ENCODE measurements at regions not wholly inside any gene's neighbourhood (a gene's known extent, or its start where the extent isn't known, plus 50 kb on each side); places are given as distances from the start of the nearest gene placed in this dataset.

DNA sequence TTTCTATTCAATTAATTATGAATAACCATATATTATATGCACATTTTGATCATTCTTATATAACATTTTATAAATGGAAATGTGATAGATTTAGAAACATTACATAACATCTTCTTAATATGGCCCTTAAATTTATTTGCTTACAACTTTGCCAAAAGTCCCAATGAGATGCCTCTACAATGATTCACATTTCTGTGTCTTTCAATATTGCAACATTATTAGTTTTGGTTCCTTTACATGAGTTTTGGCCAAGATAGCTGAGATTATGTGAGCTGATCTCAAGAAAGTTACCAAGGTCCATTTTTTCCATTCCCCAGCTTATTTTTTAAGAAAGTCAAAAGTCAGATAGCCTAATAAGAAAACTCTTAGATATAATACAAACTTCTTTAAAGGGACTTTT, 361.2 kb downstream of the PCDH7 start:
- no peak for TF ChIP-seq GATA3 (IDR thresholded peaks at IDR 0.05; ENCODE audit: low read depth, low read length)
- no peak for TF ChIP-seq GATA2 (IDR thresholded peaks at IDR 0.05; ENCODE audit: low read depth, low read length)

DNA sequence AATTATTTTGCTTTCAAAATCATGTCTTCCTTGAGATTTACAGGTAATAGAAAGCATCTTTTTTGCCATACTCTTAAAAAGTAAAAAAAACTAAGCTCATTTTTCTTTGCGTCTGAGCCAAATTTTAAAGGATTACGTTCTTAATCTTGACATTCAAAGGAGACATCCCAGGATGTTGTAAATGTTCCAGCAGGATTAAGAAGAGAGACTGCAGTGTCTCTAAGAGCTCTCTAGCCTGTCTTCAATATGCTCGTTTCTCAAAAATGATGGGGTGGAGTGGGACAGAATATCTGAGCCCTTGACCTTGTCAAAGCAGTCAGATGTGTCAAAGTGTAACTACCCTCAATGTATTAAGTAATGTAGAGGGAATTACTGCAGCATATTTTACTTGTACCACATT, 363.3 kb downstream of the PCDH7 start:
- TF ChIP-seq GATA2 (IDR thresholded peaks at IDR 0.05; ENCODE audit: low read depth, low read length) (no peak), GATA3 (IDR thresholded peaks at IDR 0.05; ENCODE audit: low read depth, low read length) (no peak)

DNA sequence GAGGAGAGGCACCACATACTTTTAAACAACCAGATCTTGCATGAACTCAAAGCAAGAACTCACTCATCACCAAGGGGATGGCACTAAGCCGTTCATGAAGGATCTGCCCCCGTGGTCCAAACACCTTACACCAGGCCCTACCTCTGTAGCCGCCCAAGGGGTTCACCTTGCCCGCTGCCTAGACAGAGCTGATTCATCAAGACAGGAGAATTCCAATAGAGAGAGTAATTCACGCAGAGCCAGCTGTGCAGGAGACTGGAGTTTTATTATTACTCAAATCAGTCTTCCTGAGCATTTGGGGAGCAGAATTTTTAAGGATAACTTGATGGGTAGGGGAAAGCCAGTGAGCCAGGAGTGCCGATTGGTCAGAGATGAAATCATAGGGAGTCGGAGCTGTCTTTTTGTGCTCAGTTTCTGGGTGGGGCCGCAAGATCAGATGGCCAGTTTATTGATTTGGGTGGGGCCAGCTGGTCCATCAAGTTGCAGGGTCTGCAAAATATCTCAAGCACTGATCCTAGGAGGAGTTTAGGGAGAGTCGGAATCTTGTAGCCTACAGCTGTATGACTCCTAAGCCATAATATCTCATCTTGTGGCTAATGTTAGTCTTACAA, 364.7 kb downstream of the PCDH7 start:
- TF ChIP-seq GATA3 (IDR thresholded peaks at IDR 0.05; ENCODE audit: low read depth, low read length) (no peak), GATA2 (IDR thresholded peaks at IDR 0.05; ENCODE audit: low read depth, low read length) (no peak)

- TF ChIP-seq GATA2 (IDR thresholded peaks at IDR 0.05; ENCODE audit: low read depth, low read length) (no peak), GATA3 (IDR thresholded peaks at IDR 0.05; ENCODE audit: low read depth, low read length) (no peak)
Measured at GRCh38 chr4:31085689-31086088, 365.5 kb downstream of the PCDH7 start.

DNA sequence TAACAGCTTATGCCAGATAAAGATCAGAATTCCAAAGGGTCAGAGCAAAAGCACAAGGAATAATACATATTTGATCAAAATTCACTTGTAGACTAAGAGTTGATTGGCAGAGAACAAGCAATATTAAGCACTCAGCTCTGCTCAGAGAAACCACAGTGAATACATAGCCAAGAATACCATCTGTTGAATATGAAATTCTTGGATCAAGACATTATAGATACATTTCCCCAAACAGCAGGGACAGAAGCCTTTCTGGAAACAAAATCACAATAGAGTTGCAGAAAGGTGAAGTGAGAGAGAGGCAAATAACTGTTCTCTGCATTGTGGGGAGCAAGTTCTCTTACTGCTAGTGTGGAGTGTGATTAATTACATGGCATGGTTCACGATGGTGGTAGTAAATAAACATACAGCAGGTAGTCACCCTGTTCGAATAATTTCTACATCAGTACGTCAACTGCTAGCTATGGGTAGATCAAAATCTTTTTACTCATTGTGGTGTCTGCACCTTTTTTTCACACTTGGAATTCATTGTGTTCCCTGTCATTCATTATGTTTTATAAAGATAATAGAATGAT, 366.7 kb downstream of the PCDH7 start:
- TF ChIP-seq GATA3 (IDR thresholded peaks at IDR 0.05; ENCODE audit: low read depth, low read length) (no peak), GATA2 (IDR thresholded peaks at IDR 0.05; ENCODE audit: low read depth, low read length) (no peak)

- no peak for TF ChIP-seq GATA3 (IDR thresholded peaks at IDR 0.05; ENCODE audit: low read depth, low read length)
- no peak for TF ChIP-seq GATA2 (IDR thresholded peaks at IDR 0.05; ENCODE audit: low read depth, low read length)
Measured at GRCh38 chr4:31088600-31089230, 368.5 kb downstream of the PCDH7 start.

- TF ChIP-seq GATA3 (IDR thresholded peaks at IDR 0.05; ENCODE audit: low read depth, low read length), result no peak
- TF ChIP-seq GATA2 (IDR thresholded peaks at IDR 0.05; ENCODE audit: low read depth, low read length), result no peak
Measured at GRCh38 chr4:31089815-31090214, 369.6 kb downstream of the PCDH7 start.

GRCh38 chr4:31094474-31094873, 374.3 kb downstream of the PCDH7 start:
- TF ChIP-seq GATA2 (IDR thresholded peaks at IDR 0.05; ENCODE audit: low read depth, low read length) (peak; percentile 81), GATA3 (IDR thresholded peaks at IDR 0.05; ENCODE audit: low read depth, low read length) (peak; percentile 39; the same call in 1 of the 2 replicates)

DNA sequence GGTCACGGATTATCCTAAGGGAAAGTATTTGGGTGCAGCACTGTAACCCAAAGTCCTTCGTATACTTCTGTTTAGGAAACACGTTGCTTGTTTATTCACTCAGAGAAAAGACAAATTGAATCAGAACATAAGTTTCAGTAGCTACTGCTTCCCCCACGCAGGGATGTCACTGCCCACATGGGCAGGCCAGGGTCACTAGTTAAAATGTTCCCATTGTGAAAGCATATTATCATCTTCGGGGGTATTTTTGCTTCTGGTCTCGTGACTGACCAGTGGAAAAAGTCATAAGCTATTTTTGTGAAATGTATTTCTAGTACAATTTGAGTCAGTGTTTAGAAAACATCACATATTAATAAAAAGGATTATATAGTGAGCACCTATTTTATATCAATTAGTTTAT, 377.8 kb downstream of the PCDH7 start:
- TF ChIP-seq GATA2 (IDR thresholded peaks at IDR 0.05; ENCODE audit: low read depth, low read length), result no peak
- TF ChIP-seq GATA3 (IDR thresholded peaks at IDR 0.05; ENCODE audit: low read depth, low read length), result no peak

- TF ChIP-seq GATA2 (IDR thresholded peaks at IDR 0.05; ENCODE audit: low read depth, low read length), result no peak
- TF ChIP-seq GATA3 (IDR thresholded peaks at IDR 0.05; ENCODE audit: low read depth, low read length), result no peak
Measured at GRCh38 chr4:31100536-31100935, 380.4 kb downstream of the PCDH7 start.

- no peak for TF ChIP-seq GATA2 (IDR thresholded peaks at IDR 0.05; ENCODE audit: low read depth, low read length)
- TF ChIP-seq GATA3 (IDR thresholded peaks at IDR 0.05; ENCODE audit: low read depth, low read length), result no peak
Measured at GRCh38 chr4:31104043-31104442, 383.9 kb downstream of the PCDH7 start.

DNA sequence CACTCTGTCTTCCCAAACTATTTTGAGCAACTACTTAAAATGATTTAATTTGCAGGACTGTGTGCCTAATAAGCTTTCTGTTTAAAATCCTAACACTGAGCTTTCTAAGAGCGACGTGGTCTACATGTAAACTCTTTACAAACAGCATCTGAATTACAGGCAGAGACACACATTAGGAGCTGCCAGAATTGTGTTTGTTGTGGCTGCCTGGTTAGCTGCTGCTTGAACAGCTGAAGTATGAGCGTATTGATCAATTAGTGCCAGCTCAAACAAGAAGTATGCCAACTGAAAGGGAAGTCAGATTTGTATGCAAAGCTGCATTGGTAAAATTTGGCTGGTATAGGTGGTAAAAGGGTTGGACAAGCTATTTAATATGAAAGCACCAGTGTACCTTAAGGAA, 384.4 kb downstream of the PCDH7 start:
- TF ChIP-seq GATA3 (IDR thresholded peaks at IDR 0.05; ENCODE audit: low read depth, low read length) (no peak), GATA2 (IDR thresholded peaks at IDR 0.05; ENCODE audit: low read depth, low read length) (no peak)

- TF ChIP-seq GATA3 (IDR thresholded peaks at IDR 0.05; ENCODE audit: low read depth, low read length) (no peak), GATA2 (IDR thresholded peaks at IDR 0.05; ENCODE audit: low read depth, low read length) (no peak)
Measured at GRCh38 chr4:31106419-31106818, 386.2 kb downstream of the PCDH7 start.

- TF ChIP-seq GATA3 (IDR thresholded peaks at IDR 0.05; ENCODE audit: low read depth, low read length) (no peak), GATA2 (IDR thresholded peaks at IDR 0.05; ENCODE audit: low read depth, low read length) (no peak)
Measured at GRCh38 chr4:31107362-31107761, 387.2 kb downstream of the PCDH7 start.

- TF ChIP-seq GATA2 (IDR thresholded peaks at IDR 0.05; ENCODE audit: low read depth, low read length), result no peak
- TF ChIP-seq GATA3 (IDR thresholded peaks at IDR 0.05; ENCODE audit: low read depth, low read length), result no peak
Measured at GRCh38 chr4:31108762-31109161, 388.6 kb downstream of the PCDH7 start.

Measured in SH-SY5Y (cell line).